GM21576 (cell line): ENCODE measurements at regions not wholly inside any gene's neighbourhood (a gene's known extent, or its start where the extent isn't known, plus 50 kb on each side); places are given as distances from the start of the nearest gene placed in this dataset.

Experiments
- ATAC-seq: cut with Tn5 transposase; IDR thresholded peaks from one replicate; pipeline ENCODE4 v1.9.1; 2021; ENCODE audit warnings: mild to moderate bottlenecking, moderate library complexity; ENCODE audit not compliant: unreplicated experiment

GRCh38 chr12:89023936-89024335 is 328.4 kb downstream of the DUSP6 start:
- ATAC-seq, result no peak

DNA sequence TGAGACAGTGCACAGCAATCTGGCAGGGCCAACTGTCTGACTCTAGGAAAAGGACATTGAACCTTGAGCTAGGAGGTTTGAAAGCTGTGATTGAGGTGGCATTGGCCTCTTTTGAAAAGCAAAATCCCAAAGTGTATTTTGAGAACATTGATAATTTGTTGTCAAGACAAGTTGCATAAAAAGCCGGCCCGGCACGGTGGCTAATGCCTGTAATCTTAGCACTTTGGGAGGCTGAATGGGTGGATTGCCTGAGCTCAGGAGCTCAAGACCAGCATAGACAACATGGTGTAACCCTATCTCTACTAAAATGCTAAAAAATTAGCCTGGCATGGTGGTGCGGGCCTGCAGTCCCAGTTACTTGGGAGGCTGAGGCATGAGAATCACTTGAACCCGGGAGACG is 331.6 kb downstream of the DUSP6 start:
- ATAC-seq, result no peak

DNA sequence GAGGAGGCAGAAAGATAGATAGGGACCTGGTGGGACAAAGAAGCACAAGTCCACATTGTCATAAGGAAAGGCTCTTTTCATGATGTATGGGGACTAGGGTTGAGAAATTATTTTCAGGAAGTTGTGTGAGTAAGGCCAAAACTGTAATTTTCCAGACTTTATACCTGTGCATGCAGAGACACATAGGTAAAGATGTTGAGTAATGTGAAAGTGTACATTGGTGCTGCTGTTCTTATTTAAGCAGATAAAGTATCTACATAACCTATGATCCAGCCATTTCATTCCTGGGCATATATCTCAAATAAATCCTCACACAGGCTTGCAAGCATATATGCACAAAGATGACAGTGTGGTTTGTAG is 332.2 kb downstream of the DUSP6 start:
- no peak for ATAC-seq

DNA sequence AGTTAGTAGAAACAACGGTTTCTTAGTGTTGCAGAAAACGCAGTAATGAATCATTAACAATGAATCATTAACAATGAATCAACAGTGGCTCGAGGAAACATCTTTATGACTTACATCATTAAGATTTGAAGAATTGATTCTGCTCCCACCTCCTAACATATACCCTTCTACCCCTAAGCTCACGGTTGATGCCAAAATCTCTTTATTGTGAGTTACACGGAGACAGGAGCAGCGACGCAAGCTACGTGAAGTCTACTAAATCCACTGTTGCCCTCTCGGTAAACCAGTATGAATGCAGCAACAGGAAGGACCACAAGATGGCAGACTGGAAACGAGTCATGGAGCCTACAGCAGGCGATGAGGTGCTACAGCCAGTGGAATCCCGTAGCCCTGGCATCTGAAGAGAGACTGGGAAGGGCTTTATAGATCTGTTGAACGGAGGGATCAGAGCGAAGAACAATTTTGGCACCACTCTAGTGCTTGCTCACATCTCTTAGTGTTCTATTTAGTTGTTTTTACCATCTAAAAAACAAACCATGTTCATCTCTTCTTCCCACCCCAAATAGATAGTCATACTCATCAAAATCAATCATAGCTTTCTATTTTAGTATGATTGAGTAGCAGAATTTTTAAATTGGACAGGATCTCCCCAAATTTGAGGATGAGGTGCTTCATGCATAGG is 332.7 kb downstream of the DUSP6 start:
- ATAC-seq, result peak; percentile 94

- ATAC-seq, result no peak
Observed at GRCh38 chr12:89016970-89017778, 335.1 kb downstream of the DUSP6 start.

GRCh38 chr12:89015419-89015818 is 336.9 kb downstream of the DUSP6 start:
- no peak for ATAC-seq

DNA sequence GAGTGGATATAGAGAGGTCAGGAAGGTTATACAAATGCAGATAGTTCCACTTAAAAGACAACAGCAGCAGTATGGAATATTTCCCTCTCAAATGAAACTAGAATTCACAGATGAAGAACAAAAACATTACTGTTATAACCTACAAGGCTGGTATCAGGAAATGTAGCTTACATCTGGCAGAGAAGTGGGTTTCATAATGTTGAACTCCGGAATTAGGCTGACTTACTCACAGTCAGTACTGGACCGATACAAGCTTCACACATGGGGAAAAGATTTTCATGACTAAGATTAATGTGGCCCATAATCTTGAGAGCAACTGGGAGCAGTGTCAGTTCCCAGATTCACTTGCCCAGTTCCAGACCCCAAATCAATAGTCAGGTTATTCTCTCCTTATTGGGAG is 353.9 kb downstream of the DUSP6 start:
- no peak for ATAC-seq

GRCh38 chr12:88996200-88996788 is 356.0 kb downstream of the DUSP6 start:
- ATAC-seq, result no peak

DNA sequence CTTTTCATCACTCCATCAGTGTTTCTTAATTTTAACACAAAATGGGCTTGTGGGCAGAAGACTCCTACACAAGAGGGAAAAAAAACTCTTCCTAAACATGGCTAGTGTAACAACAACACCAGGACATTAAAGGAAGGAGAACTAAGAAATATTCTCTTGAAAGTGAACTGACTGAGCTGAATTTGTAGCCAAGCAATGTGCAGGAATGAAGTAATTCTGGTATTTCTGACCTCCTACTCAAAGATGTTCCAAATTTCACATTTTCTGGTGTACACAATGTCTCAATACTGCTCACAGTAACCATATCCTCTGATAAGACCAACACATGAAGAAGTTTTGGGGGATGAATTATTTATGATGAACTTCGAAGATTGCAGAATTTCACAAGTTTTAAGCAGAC is 357.3 kb downstream of the DUSP6 start:
- ATAC-seq, result no peak

DNA sequence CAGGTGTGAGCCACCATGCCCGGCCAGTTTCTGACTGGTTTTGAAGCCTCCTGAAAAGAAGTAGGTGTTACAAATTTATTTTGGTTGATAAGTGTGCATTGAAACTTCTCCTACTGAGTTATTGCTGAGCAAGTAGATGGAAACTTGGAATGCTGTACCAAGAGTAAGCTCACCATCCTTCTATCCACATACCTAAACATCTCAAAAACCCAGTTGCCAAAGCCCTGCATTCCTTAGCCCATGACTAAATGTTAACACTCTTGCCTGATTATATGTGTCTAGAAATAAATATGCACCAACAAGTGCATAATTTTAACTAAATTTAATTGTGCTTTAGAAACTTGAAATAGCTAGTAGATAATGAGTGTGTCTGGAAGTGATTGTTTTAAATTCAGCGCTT is 357.8 kb downstream of the DUSP6 start:
- ATAC-seq, result no peak

DNA sequence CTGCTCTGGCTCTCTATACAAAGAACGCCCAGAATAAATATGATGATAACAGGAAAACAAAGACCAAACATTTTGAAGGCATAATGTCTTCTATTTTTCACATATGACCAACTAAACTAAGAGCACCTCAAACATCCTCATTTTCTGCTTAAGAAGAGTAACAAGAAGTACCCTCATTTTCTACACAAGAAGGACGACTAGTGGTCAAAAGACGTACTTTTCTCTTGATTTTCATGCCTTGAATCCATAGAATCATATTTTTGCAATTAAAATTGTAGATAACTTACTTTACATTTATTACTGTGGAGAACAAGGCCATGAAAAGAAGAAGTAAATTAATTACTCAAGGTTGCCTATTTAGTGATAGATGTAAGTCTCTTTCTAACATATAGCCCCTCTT is 358.6 kb downstream of the DUSP6 start:
- ATAC-seq, result no peak

DNA sequence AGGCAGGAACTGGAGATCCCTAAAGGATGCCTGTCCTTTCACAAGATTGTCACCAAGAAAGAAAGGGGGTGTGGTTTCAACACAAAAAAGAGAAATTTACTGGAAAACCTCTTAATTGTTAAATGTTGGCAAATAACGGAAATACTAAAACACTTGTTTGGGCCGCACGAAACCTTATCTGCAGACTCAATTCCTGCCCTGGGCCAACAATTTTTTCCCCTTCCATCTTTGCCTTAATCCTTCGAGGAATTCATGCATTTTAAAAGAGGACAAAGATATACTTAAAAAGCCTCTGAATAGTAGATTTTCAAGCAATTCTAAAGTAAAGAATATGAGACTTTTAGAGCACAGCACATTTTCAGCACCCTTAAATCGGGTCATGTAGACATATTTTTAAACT is 366.2 kb downstream of the DUSP6 start:
- no peak for ATAC-seq

- ATAC-seq, result no peak
Observed at GRCh38 chr12:88985631-88986030, 366.7 kb downstream of the DUSP6 start.

GRCh38 chr12:88985011-88985410 is 367.3 kb downstream of the DUSP6 start:
- ATAC-seq, result no peak

DNA sequence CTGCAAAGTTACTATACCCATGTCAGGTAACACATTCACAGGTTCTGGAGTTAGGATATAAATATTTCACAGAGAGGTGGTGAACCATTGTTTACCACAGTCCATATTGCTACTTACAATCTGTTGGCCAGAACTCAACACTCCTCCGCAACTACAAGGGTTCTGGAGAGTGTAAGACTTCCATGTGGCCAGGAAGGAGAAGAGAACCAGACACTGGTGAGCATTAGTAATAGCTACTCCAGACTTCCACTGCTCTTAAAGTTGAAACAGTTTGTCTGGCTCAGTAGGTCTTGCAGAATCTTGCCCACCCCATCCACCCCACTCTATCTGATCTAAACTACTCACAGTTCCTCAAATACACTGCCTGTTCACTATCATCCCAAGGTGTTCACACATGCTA is 369.6 kb downstream of the DUSP6 start:
- no peak for ATAC-seq

- no peak for ATAC-seq
Observed at GRCh38 chr12:88977115-88977514, 375.2 kb downstream of the DUSP6 start.

DNA sequence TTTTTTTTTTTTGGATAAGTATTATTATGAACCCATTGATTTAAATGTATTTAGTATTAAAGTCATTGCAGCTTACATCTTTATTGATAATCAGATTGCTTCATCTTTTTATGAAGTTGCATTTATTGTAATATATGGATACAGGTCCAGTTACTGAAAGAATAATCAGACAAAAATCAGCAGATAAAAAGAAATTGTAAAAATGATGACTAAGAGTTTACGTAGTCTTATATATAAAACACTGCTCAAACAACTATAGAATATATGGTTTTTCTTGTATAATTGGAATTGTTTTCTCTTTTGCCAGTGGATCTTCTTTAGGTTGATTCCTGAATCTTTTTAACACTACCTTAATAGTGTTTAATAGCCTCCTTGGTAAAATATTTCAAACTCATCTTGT is 378.3 kb downstream of the DUSP6 start:
- ATAC-seq, result no peak

DNA sequence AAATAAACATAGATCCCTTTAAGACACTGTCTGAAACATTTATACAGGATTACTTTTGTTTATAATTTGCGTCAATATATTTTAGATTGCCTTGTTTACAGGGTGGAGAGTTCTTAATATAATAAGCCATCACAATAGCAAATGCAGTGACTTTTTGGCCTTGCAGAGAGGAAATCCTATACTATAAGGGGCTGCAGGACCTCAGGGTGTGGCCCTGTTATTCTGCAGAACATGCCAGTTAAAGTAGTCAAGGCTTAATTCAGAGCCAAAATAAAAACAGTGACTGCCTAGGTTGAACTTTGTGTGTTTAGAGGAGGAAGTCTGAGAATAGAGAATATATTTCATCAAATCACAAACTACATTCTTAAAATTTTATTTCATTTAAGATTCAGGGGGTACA is 381.6 kb downstream of the DUSP6 start:
- ATAC-seq, result no peak

GRCh38 chr12:88969127-88969526 is 383.2 kb downstream of the DUSP6 start:
- ATAC-seq, result no peak

DNA sequence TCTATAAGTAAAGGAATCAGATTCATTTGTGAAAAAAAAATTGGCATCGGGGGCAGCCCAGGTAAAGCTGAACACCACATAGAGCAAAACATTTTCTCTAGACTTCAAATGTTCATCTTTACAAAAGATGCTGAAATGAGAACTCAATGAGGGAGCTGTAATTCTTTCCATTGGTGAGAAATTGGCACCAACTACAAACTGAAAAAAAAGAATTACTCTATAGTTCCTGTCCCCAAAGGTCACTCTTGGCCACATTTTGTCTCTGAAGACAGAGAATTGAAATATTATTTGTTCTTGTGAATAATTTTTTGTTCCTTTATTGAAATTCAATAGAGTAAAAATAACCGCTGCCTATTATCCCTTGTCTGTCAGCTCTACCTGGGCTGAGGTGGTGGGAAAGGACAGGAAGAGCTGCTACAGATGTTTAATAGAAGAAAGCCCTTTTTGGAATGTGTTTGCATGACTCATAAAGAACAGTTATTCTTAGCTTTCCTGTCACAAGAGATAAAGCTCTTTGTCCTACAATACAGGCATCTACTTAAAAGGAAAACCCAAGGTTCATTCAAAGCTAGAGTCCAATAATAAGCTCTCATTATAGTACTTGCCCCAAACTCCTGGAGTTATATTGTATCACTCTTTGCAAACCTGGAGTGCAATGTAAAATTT is 380.1 kb upstream of the KITLG start:
- ATAC-seq, result no peak

DNA sequence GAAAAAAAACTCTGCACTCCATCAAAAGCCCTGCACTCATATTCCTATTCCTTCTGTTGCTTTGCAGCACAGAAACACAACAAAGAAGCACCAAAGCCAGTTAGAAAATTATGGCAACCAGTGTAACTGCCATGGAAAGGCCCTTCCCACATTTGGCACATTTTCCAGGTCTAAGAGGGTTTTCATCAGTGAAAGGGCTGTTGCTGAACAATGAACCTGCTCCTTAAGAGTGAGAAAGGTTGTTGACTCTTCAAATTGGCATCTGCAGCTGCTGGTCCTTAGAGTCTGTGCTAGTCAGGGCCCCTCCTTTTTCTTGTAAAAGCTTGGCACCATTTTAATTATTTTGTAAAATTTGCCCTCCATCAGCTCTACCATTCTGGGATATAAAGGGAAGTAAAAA is 378.7 kb upstream of the KITLG start:
- no peak for ATAC-seq

DNA sequence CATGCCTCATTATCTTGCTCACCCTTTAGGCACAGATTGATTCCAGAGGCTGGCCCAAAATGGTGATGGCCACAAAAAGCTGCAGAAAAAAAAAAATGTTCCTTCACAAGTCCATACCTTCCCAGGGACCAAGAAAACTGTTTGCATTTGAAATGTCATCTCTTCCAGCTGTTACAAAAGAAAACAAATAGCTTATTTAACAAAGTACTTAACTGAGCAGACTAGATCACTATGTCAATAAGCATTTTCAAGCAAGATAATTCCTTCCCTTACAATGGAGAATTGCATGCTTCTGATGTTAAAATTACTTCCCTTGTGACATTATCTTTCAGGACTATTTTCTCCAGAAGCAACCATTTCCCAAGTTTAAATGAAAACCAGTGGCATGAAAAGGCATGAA is 377.9 kb upstream of the KITLG start:
- ATAC-seq, result no peak
